ENCODE measurements at regions not wholly inside any gene's neighbourhood (a gene's known extent, or its start where the extent isn't known, plus 50 kb on each side); places are given as distances from the start of the nearest gene placed in this dataset.

- no peak for TF ChIP-seq EZH2phosphoT487 (IDR thresholded peaks at IDR 0.05; ENCODE audit: borderline replicate concordance, low read depth, low read length)
- TF ChIP-seq, protein P1, sequence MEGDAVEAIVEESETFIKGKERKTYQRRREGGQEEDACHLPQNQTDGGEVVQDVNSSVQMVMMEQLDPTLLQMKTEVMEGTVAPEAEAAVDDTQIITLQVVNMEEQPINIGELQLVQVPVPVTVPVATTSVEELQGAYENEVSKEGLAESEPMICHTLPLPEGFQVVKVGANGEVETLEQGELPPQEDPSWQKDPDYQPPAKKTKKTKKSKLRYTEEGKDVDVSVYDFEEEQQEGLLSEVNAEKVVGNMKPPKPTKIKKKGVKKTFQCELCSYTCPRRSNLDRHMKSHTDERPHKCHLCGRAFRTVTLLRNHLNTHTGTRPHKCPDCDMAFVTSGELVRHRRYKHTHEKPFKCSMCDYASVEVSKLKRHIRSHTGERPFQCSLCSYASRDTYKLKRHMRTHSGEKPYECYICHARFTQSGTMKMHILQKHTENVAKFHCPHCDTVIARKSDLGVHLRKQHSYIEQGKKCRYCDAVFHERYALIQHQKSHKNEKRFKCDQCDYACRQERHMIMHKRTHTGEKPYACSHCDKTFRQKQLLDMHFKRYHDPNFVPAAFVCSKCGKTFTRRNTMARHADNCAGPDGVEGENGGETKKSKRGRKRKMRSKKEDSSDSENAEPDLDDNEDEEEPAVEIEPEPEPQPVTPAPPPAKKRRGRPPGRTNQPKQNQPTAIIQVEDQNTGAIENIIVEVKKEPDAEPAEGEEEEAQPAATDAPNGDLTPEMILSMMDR (conservative IDR thresholded peaks at IDR 0.05; ENCODE audit: low read length): no peak
These were observed 327.3 kb downstream of the RWDD3 start for GRCh38 chr1:95561346-95561745.

Data from OCI-LY7 (cell line).